Activated T-helper 2 cell treated with anti-CD3 and anti-CD28 coated beads, Interferon-gamma antibody, Interleukin-2, Interleukin-4, amounts not matched to agents 10 μg/mL and 5 μg/mL and 100 μg/mL, durations not matched to agents 14 hours and 24 hours and 36 hours (primary cell): ENCODE measurements at regions not wholly inside any gene's neighbourhood (a gene's known extent, or its start where the extent isn't known, plus 50 kb on each side); places are given as distances from the start of the nearest gene placed in this dataset.
"Not testable (repeated sequence)": the region's sequence is repeated elsewhere in the genome, so short reads cannot be mapped to it uniquely, and the experiment has no call there.

Experiments
- DNase-seq: peaks from one replicate; pipeline ENCODE4 v3.0.0; 2021; ENCODE audit warnings: low spot score
- H3K27ac Mint-ChIP-seq: one replicate; pipeline ENCODE4 v1.8.0; 2021; ENCODE audit warnings: mixed read lengths
- H3K27me3 Mint-ChIP-seq: one replicate; pipeline ENCODE4 v1.8.0; 2021; ENCODE audit warnings: low read depth, mixed read lengths
- H3K36me3 Mint-ChIP-seq: one replicate; pipeline ENCODE4 v1.8.0; 2021; ENCODE audit warnings: low read depth, mixed read lengths
- H3K4me1 Mint-ChIP-seq: one replicate; pipeline ENCODE4 v1.8.0; 2021; ENCODE audit warnings: low read depth, mixed read lengths
- H3K4me3 Mint-ChIP-seq: one replicate; pipeline ENCODE4 v1.8.0; 2021; ENCODE audit warnings: low read depth, mild to moderate bottlenecking, moderate library complexity, mixed read lengths
- H3K9me3 Mint-ChIP-seq: one replicate; pipeline ENCODE4 v1.8.0; 2021; ENCODE audit warnings: mixed read lengths
- intact Hi-C: fragments of 100-400 bp; cut with micrococcal nuclease; formaldehyde crosslinking; loops from one replicate; pipeline ENCODE4 v1.15.1; 2023

DNA sequence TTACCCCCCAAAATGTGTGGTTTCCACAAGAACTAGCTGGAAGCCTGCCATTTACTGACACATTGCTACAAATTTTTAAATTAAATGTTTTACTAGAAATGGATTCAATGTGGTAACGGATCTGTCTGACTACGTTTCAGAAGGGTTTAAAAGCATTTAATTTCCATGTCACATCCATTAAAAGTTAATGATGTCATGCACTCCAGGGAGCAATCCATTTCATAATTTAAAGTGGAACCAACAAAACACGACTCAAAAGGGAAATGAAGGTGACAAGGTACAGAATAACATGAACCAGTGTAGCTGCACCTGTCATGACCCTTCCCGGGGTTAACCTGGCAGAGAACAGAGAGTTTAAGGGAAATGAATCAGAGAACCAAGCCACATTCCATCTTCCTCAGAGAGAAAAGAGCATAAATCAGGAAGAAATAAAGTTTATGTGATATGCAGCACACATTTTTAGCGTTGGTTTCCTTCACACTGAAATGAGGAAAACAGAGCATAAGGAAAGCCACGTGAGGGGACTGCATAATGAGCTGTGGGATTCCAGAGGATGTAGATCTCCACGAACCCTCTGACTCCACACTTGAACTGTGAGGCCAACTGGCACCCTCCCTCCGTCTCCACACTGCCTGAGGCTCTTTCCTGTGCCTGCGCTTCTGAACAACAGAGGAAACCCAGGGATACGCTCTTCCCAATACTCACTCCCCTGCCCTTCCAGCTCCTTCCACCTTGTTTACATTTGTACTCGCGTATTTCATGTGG lies 170.3 kb upstream of the AHI1 start:
- H3K36me3 Mint-ChIP-seq = peaks cover 71% of the 10 kb centered on the region
- H3K27me3 Mint-ChIP-seq = no peaks in the 10 kb centered on the region
- no peak for DNase-seq
- H3K4me1 Mint-ChIP-seq = peaks cover 31% of the 10 kb centered on the region
- peaks cover 71% of the 10 kb centered on the region for H3K9me3 Mint-ChIP-seq
- intact Hi-C loops = no loop called here
- H3K27ac Mint-ChIP-seq = no peak overlapping the region
- H3K4me3 Mint-ChIP-seq = no peak overlapping the region

- H3K4me3 Mint-ChIP-seq = no peak overlapping the region
- peaks cover 55% of the 10 kb centered on the region for H3K9me3 Mint-ChIP-seq
- intact Hi-C loops = no loop called here
- peak overlapping the region; percentile 83 for H3K27ac Mint-ChIP-seq
- H3K27me3 Mint-ChIP-seq = no peaks in the 10 kb centered on the region
- peaks cover 63% of the 10 kb centered on the region for H3K36me3 Mint-ChIP-seq
- H3K4me1 Mint-ChIP-seq = peaks cover 48% of the 10 kb centered on the region
- DNase-seq = no peak
These were observed 174.7 kb upstream of the AHI1 start for GRCh38 chr6:135672256-135672655.

DNA sequence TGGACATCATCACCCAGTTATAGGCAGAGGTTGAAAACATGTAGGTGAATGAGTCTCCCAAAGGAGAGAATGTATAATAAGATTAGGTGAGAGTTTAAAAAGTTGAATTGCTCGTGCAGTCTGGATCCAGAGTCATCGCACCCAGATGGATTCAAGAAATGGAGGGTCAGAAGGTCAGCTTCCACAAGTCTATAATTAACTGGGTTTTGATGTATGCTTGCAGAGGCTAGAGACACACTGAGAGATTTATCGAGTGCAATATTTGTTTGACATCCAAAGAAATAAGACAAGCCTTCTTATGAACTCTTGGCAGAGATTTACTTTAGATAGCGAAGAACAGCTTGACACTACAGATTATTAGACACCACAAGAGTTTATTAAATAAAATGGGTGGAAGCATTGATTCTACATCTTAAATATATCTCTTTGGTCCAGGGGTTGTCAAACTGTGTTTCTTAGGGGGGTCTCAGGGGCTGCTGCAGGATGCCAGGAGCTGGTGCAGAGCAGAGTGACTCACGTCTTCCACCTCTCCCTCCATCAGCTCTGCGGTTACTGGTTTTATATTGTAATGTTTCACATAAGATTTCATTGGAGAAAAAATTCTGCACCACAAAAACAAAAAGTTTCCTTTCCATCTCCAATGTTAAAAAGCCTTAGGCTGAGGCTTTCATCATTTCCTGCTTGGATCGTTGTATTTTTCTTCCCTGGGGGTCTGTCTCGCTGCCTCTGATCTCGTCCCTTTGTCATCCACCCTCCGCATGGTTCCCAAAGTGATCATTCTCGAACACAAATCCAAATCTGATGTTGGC lies 176.2 kb upstream of the AHI1 start:
- peaks cover 54% of the 10 kb centered on the region for H3K9me3 Mint-ChIP-seq
- DNase-seq = no peak
- H3K36me3 Mint-ChIP-seq = peaks cover 62% of the 10 kb centered on the region
- H3K4me3 Mint-ChIP-seq = no peak overlapping the region
- peaks cover 40% of the 10 kb centered on the region for H3K4me1 Mint-ChIP-seq
- no peaks in the 10 kb centered on the region for H3K27me3 Mint-ChIP-seq
- peak overlapping the region; percentile 90 for H3K27ac Mint-ChIP-seq
- intact Hi-C loops = loop anchor here (1.0 kb wide), 1 partner anchor 136 kb away; no protein-coding TSS in a partner anchor

DNA sequence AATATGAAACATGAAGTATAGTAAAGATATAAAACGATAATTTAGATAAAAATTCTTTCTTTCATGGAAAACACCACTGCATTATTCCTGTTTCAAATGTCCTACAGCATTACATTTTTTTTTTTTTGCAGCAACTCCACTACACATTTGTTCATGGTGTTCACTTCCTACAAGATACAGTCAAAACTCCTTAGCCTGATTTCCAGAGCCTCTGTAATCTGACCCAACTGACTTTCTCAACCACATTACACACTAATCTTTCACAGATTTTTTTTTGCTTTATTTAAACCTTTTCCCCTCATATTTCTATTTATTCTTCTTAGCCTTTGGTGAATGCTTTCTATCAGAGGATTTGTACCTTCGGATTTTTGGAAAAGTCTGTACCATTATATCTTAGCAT lies 176.5 kb upstream of the PDE7B start:
- peaks cover 51% of the 10 kb centered on the region for H3K9me3 Mint-ChIP-seq
- H3K4me1 Mint-ChIP-seq = peaks cover 41% of the 10 kb centered on the region
- peak overlapping the region; percentile 75 for H3K27ac Mint-ChIP-seq
- H3K36me3 Mint-ChIP-seq = peaks cover 57% of the 10 kb centered on the region
- no peak for DNase-seq
- intact Hi-C loops = no loop called here
- H3K27me3 Mint-ChIP-seq = no peaks in the 10 kb centered on the region
- H3K4me3 Mint-ChIP-seq = no peak overlapping the region

GRCh38 chr6:135675862-135676261 lies 175.6 kb upstream of the PDE7B start:
- Mint-ChIP-seq H3K36me3 (peaks cover 49% of the 10 kb centered on the region), H3K27ac (peak overlapping the region; percentile 75), H3K4me3 (no peak overlapping the region), H3K4me1 (peaks cover 41% of the 10 kb centered on the region), H3K9me3 (peaks cover 43% of the 10 kb centered on the region), H3K27me3 (no peaks in the 10 kb centered on the region)
- intact Hi-C loops = loop anchor here (1.0 to 2.0 kb wide), 4 partner anchors 179 to 641 kb away; no protein-coding TSS in a partner anchor
- DNase-seq = peak; percentile 17

- Mint-ChIP-seq H3K4me1 (peaks cover 8% of the 10 kb centered on the region), H3K4me3 (no peak overlapping the region), H3K9me3 (peaks cover 15% of the 10 kb centered on the region), H3K27ac (no peak overlapping the region), H3K27me3 (no peaks in the 10 kb centered on the region), H3K36me3 (peaks cover 13% of the 10 kb centered on the region)
- no peak for DNase-seq
- intact Hi-C loops = no loop called here
These were observed 170.3 kb upstream of the PDE7B start for GRCh38 chr6:135680964-135681913.

GRCh38 chr6:135686784-135687301 lies 164.7 kb upstream of the PDE7B start:
- Mint-ChIP-seq H3K27me3 (no peaks in the 10 kb centered on the region), H3K9me3 (peaks cover 26% of the 10 kb centered on the region), H3K36me3 (peaks cover 28% of the 10 kb centered on the region), H3K27ac (no peak overlapping the region), H3K4me3 (no peak overlapping the region), H3K4me1 (peaks cover 33% of the 10 kb centered on the region)
- intact Hi-C loops = no loop called here
- no peak for DNase-seq

GRCh38 chr6:135688476-135688875 lies 163.0 kb upstream of the PDE7B start:
- peaks cover 35% of the 10 kb centered on the region for H3K36me3 Mint-ChIP-seq
- intact Hi-C loops, H3K27ac Mint-ChIP-seq, H3K27me3 Mint-ChIP-seq, DNase-seq, H3K4me3 Mint-ChIP-seq: not testable (repeated sequence)
- H3K4me1 Mint-ChIP-seq = peaks cover 43% of the 10 kb centered on the region
- H3K9me3 Mint-ChIP-seq = peaks cover 34% of the 10 kb centered on the region

DNA sequence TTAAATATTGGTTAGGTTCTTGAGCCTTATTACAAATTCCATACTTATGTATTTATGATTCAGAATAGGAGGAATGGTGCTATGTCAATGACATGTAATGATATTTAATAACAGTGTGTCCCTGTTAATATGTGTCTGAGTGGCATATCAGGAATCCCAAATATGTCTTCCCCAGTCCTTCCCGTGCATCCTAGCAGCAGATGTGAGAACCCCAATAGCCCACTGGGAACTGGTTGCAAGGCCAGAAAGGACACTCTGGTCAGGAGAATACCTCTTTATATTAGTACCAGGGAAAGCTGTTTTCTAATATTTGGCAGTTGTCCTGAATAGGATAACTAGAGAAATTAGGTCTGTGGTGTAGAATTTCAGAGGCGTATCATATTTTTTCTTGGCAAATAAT lies 159.1 kb upstream of the PDE7B start:
- H3K4me1 Mint-ChIP-seq = peaks cover 36% of the 10 kb centered on the region
- intact Hi-C loops = loop anchor here (5.0 kb wide), 2 partner anchors 215 to 230 kb away; no protein-coding TSS in a partner anchor
- H3K27ac Mint-ChIP-seq = no peak overlapping the region

GRCh38 chr6:135693811-135694370 lies 157.6 kb upstream of the PDE7B start:
- Mint-ChIP-seq H3K4me1 (peaks cover 36% of the 10 kb centered on the region), H3K27me3 (no peaks in the 10 kb centered on the region), H3K9me3 (peaks cover 27% of the 10 kb centered on the region), H3K27ac (no peak overlapping the region), H3K4me3 (no peak overlapping the region), H3K36me3 (peaks cover 31% of the 10 kb centered on the region)
- intact Hi-C loops = loop anchor here (5.0 kb wide), 2 partner anchors 213 to 228 kb away; no protein-coding TSS in a partner anchor
- DNase-seq = no peak

More for the DNA sequence above, 159.1 kb upstream of the PDE7B start:
- no peaks in the 10 kb centered on the region for H3K27me3 Mint-ChIP-seq
- DNase-seq = no peak
- H3K9me3 Mint-ChIP-seq = peaks cover 34% of the 10 kb centered on the region
- H3K4me3 Mint-ChIP-seq = no peak overlapping the region
- H3K36me3 Mint-ChIP-seq = peaks cover 35% of the 10 kb centered on the region

DNA sequence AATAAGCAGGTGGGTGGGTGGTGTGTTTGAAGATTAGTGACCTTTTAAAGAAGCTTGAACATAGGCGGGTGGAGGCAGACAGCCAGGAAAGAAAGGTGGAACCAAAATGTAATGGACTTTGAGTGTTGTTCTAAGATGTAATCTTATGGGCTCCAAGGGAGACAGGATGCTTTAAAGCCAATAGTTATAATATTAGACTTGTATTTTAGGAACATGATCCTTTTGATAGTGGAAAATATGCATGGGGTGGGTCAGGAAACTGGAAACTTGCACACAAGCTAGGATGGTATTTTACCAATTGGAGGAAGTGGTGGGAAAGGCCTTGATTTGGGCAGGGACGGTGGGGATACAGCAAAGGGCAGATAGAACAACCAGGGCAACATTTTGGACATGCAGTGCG lies 151.8 kb upstream of the PDE7B start:
- peaks cover 26% of the 10 kb centered on the region for H3K36me3 Mint-ChIP-seq
- no peaks in the 10 kb centered on the region for H3K27me3 Mint-ChIP-seq
- DNase-seq = no peak
- H3K27ac Mint-ChIP-seq = no peak overlapping the region
- peaks cover 23% of the 10 kb centered on the region for H3K9me3 Mint-ChIP-seq
- H3K4me3 Mint-ChIP-seq = no peak overlapping the region
- intact Hi-C loops = loop anchor here (5.0 to 10.0 kb wide), 2 partner anchors 85 to 162 kb away; no protein-coding TSS in a partner anchor
- H3K4me1 Mint-ChIP-seq = peaks cover 38% of the 10 kb centered on the region

GRCh38 chr6:135701426-135701825 lies 150.1 kb upstream of the PDE7B start:
- intact Hi-C loops = loop anchor here (5.0 to 10.0 kb wide), 2 partner anchors 83 to 164 kb away; no protein-coding TSS in a partner anchor
- Mint-ChIP-seq H3K27ac (no peak overlapping the region), H3K9me3 (peaks cover 23% of the 10 kb centered on the region), H3K4me1 (peaks cover 41% of the 10 kb centered on the region), H3K27me3 (no peaks in the 10 kb centered on the region), H3K4me3 (no peak overlapping the region), H3K36me3 (peaks cover 30% of the 10 kb centered on the region)
- DNase-seq = no peak
